ENCODE measurements at regions not wholly inside any gene's neighbourhood (a gene's known extent, or its start where the extent isn't known, plus 50 kb on each side); places are given as distances from the start of the nearest gene placed in this dataset.

DNA sequence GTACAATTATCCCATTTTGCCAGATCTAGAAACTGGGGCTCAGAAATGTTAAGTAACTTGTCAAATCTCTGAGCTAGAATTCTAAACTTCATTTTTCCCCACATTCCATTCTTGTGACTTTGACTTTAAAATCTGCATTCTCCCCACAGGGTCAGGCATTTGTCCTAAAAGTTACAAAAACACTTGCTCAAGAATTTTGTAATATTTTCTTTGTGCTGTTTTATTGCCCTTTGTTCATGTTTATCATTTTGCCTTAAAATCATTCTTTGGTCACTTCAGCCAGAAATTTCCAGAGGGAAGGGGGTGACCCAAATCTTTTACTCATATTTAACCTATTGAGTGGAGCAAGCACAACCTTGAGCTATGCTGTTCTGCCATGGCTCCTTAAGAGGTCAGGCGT is 120.1 kb upstream of the CCL21 start:
- TF ChIP-seq, protein P1, sequence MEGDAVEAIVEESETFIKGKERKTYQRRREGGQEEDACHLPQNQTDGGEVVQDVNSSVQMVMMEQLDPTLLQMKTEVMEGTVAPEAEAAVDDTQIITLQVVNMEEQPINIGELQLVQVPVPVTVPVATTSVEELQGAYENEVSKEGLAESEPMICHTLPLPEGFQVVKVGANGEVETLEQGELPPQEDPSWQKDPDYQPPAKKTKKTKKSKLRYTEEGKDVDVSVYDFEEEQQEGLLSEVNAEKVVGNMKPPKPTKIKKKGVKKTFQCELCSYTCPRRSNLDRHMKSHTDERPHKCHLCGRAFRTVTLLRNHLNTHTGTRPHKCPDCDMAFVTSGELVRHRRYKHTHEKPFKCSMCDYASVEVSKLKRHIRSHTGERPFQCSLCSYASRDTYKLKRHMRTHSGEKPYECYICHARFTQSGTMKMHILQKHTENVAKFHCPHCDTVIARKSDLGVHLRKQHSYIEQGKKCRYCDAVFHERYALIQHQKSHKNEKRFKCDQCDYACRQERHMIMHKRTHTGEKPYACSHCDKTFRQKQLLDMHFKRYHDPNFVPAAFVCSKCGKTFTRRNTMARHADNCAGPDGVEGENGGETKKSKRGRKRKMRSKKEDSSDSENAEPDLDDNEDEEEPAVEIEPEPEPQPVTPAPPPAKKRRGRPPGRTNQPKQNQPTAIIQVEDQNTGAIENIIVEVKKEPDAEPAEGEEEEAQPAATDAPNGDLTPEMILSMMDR (IDR thresholded peaks at IDR 0.05; ENCODE audit: low read length) = no peak
- no peak for TF ChIP-seq EZH2 (optimal IDR thresholded peaks at IDR 0.05; ENCODE audit: low read depth, low read length)
- TF ChIP-seq EZH2phosphoT487 (IDR thresholded peaks at IDR 0.05; ENCODE audit: low read length) = no peak
